ENCODE measurements at regions not wholly inside any gene's neighbourhood (a gene's known extent, or its start where the extent isn't known, plus 50 kb on each side); places are given as distances from the start of the nearest gene placed in this dataset.
"Not testable (repeated sequence)": the region's sequence is repeated elsewhere in the genome, so short reads cannot be mapped to it uniquely, and the experiment has no call there.

DNA sequence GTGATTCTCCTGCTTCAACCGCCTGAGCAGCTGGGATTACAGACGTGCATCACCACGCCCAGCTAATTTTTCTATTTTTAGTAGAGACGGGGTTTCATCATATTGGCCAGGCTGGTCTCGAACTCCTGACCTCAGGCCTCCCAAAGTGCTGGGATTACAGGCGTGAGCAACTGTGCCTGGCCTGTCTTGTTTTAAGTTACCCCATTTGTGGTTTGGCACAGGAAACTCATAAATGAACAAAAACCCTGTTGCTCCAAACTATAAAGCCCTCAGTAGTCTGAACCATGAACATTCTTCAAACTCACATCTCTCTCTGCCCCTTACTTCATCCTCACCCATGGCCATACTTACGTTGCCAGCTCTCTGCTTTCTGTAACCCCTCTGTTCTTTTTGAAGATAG, 61.7 kb downstream of the RHOU start:
- not testable (repeated sequence) for H3K27me3 ChIP-seq, H3K4me3 ChIP-seq, H3K27ac ChIP-seq, H3K9me3 ChIP-seq, H3K4me1 ChIP-seq, DNase-seq, H3K36me3 ChIP-seq

DNA sequence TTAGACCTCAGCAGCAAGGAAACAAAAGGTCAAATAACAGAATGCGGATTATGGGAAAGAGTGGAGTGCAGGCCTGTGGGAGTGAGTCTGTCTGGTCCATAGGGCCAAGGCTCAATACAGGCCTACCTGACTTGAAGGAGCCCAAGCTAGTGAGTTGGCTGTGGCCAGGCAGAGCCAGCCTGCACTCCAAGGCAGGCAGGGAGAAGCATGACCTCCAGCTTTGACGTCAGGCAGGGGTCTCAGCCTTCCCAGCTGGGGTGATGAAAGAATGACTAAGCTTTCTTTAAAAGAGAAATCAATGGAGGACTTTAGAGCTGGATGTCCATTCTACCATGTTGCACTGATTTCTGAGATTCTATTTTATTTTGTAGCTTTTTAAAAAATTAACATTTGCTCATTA, 62.8 kb downstream of the RHOU start:
- peak overlapping the region in 1 of 4 donors; percentile 8 for H3K27ac ChIP-seq
- no peaks in the 10 kb centered on the region for H3K4me1 ChIP-seq
- H3K4me3 ChIP-seq: no peak overlapping the region
- H3K36me3 ChIP-seq: no peaks in the 10 kb centered on the region
- no peaks in the 10 kb centered on the region for H3K27me3 ChIP-seq
- H3K9me3 ChIP-seq: no peaks in the 10 kb centered on the region
- DNase-seq: no peak
- no peak for TF ChIP-seq POLR2A (IDR thresholded peaks at IDR 0.05)

DNA sequence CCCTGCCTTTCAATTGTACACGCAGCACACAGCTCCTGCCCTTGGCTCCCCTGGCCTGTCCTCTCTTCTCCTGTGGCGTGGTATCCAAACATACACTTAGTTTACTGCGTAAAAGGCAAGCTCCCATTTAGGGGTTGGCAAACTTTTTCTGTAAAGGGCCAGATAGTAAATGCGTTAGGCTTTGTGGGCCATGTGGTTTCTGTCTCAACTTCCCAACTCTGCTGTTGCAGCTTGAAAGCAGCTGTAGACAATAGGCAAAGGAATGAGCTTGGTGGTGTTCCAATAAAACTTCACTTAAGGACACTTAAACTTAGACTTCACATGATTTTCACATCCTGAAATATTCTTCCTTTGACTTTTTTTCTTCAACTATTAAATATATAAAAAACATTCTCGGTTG, 63.3 kb downstream of the RHOU start:
- Histone ChIP-seq H3K27me3 (no peaks in the 10 kb centered on the region), H3K27ac (peak overlapping the region in 1 of 4 donors; percentile 8), H3K4me3 (no peak overlapping the region), H3K36me3 (no peaks in the 10 kb centered on the region), H3K4me1 (no peaks in the 10 kb centered on the region), H3K9me3 (no peaks in the 10 kb centered on the region)
- TF ChIP-seq POLR2A (IDR thresholded peaks at IDR 0.05): no peak
- TF ChIP-seq, protein P1, sequence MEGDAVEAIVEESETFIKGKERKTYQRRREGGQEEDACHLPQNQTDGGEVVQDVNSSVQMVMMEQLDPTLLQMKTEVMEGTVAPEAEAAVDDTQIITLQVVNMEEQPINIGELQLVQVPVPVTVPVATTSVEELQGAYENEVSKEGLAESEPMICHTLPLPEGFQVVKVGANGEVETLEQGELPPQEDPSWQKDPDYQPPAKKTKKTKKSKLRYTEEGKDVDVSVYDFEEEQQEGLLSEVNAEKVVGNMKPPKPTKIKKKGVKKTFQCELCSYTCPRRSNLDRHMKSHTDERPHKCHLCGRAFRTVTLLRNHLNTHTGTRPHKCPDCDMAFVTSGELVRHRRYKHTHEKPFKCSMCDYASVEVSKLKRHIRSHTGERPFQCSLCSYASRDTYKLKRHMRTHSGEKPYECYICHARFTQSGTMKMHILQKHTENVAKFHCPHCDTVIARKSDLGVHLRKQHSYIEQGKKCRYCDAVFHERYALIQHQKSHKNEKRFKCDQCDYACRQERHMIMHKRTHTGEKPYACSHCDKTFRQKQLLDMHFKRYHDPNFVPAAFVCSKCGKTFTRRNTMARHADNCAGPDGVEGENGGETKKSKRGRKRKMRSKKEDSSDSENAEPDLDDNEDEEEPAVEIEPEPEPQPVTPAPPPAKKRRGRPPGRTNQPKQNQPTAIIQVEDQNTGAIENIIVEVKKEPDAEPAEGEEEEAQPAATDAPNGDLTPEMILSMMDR (IDR thresholded peaks at IDR 0.05): no peak
- DNase-seq: no peak

DNA sequence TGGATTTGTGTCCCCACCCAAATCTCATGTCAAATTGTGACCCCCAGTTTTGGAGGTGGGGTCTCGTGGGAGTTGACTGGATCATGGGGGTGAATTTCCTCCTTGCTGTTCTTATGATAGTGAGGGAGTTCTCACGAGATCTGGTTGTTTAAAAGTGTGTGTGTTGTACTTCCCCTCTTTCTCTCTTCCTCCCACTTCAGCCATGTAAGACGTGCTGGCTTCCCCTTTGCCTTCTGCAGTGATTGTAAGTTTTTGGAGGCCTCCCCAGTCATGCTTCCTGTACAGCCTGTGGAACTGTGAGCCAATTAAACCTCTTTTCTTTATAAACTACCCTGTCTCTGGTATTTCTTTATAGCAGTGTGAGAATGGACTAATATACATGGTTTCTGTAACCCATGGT, 64.6 kb downstream of the RHOU start:
- H3K9me3 ChIP-seq: no peaks in the 10 kb centered on the region
- no peaks in the 10 kb centered on the region for H3K27me3 ChIP-seq
- H3K36me3 ChIP-seq: no peaks in the 10 kb centered on the region
- DNase-seq: no peak
- no peak for TF ChIP-seq POLR2A (IDR thresholded peaks at IDR 0.05)
- TF ChIP-seq, protein P1 (IDR thresholded peaks at IDR 0.05): no peak
- H3K27ac ChIP-seq: no peak overlapping the region
- H3K4me3 ChIP-seq: no peak overlapping the region
- peaks cover 0 to 7% (median 0%) of the 10 kb centered on the region in 4 donors for H3K4me1 ChIP-seq

DNA sequence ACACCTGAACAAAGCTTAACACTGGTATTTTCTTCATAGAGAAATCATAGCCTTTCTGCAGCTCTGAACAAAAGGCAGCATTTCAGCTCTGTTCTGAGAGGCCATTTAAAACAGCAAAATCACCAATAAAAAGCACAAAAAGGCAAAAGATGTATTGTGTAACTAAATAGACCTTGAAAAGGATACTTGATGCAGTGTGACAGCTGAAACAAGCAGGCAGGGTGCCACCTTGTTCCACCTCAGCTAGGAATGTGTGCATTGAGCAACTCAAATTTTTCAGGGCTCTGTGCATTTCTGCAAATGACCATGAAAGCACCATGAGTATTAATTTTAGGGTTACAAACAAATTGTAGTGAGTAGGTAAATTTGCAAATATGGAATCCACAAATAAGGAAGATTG, 65.8 kb downstream of the RHOU start:
- Histone ChIP-seq H3K27ac (no peak overlapping the region), H3K4me1 (peaks cover 0 to 10% (median 0%) of the 10 kb centered on the region in 4 donors), H3K36me3 (no peaks in the 10 kb centered on the region), H3K9me3 (no peaks in the 10 kb centered on the region), H3K27me3 (no peaks in the 10 kb centered on the region), H3K4me3 (no peak overlapping the region)
- DNase-seq: no peak
- no peak for TF ChIP-seq POLR2A (IDR thresholded peaks at IDR 0.05)
- TF ChIP-seq, protein P1 (IDR thresholded peaks at IDR 0.05): no peak

DNA sequence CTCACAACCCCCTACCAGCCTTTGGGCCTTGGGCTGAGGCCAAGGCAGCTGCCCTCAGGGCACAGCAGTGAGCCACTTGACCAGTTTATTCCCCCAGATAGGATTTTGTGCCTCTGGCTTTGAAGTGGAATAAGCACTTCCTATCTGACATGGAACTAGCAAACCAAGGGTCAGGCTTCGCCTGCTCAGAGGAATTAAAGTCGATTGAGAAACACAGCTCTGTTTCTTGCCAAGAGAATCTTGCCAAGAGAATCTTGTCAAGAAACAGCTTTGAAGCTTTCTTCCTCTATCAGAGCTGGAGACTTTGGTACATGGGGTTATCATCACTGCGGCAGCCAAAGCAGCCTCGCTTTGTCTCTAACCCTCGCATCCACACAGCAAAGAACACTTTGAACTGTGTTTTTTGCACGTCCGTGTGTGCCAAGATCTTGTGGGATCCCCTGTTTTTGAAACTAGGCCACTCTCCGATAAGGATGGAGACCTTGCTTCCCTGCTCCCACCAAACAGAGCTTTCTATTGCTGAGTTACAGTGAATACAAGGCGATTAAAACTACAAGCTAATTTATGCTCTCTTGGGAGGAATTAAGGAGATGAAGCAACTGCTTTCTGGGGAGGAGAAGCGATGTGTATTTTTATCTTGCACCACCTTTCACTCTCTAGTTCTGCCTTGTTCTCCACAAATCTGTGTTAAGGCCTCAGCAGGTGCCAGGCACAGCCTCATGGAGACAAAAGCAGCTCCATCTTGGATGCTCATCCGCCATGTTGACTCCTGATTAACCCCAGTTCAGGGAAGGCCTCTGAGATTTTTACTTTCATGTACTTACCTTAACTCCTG, 67.3 kb downstream of the RHOU start:
- TF ChIP-seq, protein P1 (IDR thresholded peaks at IDR 0.05): no peak
- no peak for TF ChIP-seq POLR2A (IDR thresholded peaks at IDR 0.05)
- H3K27ac ChIP-seq: peak overlapping the region in 3 of 4 donors; percentile 31 to 72 (median 57)

More for the DNA sequence above, 67.3 kb downstream of the RHOU start:
- no peak for DNase-seq
- Histone ChIP-seq H3K4me3 (no peak overlapping the region), H3K9me3 (no peaks in the 10 kb centered on the region), H3K36me3 (no peaks in the 10 kb centered on the region), H3K4me1 (peaks cover 0 to 10% (median 0%) of the 10 kb centered on the region in 4 donors), H3K27me3 (no peaks in the 10 kb centered on the region)

All from Peyer's patch (tissue), 4 donors.